GM18520 (cell line): ENCODE measurements at regions not wholly inside any gene's neighbourhood (a gene's known extent, or its start where the extent isn't known, plus 50 kb on each side); places are given as distances from the start of the nearest gene placed in this dataset.

Experiments used
- ATAC-seq: cut with Tn5 transposase; IDR thresholded peaks from one replicate; pipeline ENCODE4 v1.9.1; 2021; ENCODE audit not compliant: unreplicated experiment

GRCh38 chr6:14819840-14820420 lies 425.9 kb upstream of the JARID2 start:
- ATAC-seq = no peak

GRCh38 chr6:14822012-14822553 lies 423.8 kb upstream of the JARID2 start:
- no peak for ATAC-seq

GRCh38 chr6:14822679-14823078 lies 423.2 kb upstream of the JARID2 start:
- ATAC-seq = no peak

- no peak for ATAC-seq
These were observed 421.8 kb upstream of the JARID2 start for GRCh38 chr6:14824060-14824459.

- no peak for ATAC-seq
These were observed 421.2 kb upstream of the JARID2 start for GRCh38 chr6:14824484-14825275.

- no peak for ATAC-seq
These were observed 419.4 kb upstream of the JARID2 start for GRCh38 chr6:14826456-14826855.

GRCh38 chr6:14827354-14827753 lies 418.5 kb upstream of the JARID2 start:
- no peak for ATAC-seq

GRCh38 chr6:14828201-14828611 lies 417.7 kb upstream of the JARID2 start:
- ATAC-seq = no peak

GRCh38 chr6:14831070-14831469 lies 414.8 kb upstream of the JARID2 start:
- no peak for ATAC-seq

GRCh38 chr6:14831937-14832336 lies 413.9 kb upstream of the JARID2 start:
- ATAC-seq = no peak

- ATAC-seq = no peak
These were observed 413.4 kb upstream of the JARID2 start for GRCh38 chr6:14832427-14832826.

GRCh38 chr6:14834851-14835530 lies 410.9 kb upstream of the JARID2 start:
- no peak for ATAC-seq

GRCh38 chr6:14837435-14837834 lies 408.4 kb upstream of the JARID2 start:
- ATAC-seq = no peak

- no peak for ATAC-seq
These were observed 407.7 kb upstream of the JARID2 start for GRCh38 chr6:14838133-14838583.

GRCh38 chr6:14841901-14842421 lies 403.9 kb upstream of the JARID2 start:
- ATAC-seq = no peak

GRCh38 chr6:14844411-14844810 lies 401.5 kb upstream of the JARID2 start:
- ATAC-seq = no peak

GRCh38 chr6:14848019-14848418 lies 397.9 kb upstream of the JARID2 start:
- ATAC-seq = no peak

GRCh38 chr6:14849185-14849584 lies 396.7 kb upstream of the JARID2 start:
- ATAC-seq = no peak

- no peak for ATAC-seq
These were observed 394.6 kb upstream of the JARID2 start for GRCh38 chr6:14851281-14851680.

GRCh38 chr6:14852375-14852774 lies 393.5 kb upstream of the JARID2 start:
- no peak for ATAC-seq

- ATAC-seq = no peak
These were observed 389.7 kb upstream of the JARID2 start for GRCh38 chr6:14856177-14856576.

GRCh38 chr6:14857001-14857400 lies 388.9 kb upstream of the JARID2 start:
- no peak for ATAC-seq
